ENCODE measurements at regions not wholly inside any gene's neighbourhood (a gene's known extent, or its start where the extent isn't known, plus 50 kb on each side); places are given as distances from the start of the nearest gene placed in this dataset.

DNA sequence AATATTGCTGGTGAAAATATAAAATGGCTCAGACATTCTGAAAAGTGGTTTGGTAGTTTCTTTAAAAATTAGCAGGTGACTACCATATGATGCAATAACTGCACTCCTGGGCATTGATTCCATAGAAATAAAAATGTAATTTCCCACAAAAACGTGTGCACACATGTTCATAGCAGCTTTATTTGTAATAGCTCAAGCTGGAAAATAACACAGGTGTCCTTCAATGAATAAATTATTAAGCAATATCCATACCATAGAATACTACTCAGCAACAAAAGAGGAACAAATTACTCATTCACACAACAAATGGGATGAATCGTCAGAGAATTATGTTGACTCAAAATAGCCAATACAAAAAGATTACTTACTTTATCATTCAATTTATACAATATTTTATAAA, 893.7 kb upstream of the SLIT2 start:
- no peak for DNase-seq (ENCODE audit: low read depth)

DNA sequence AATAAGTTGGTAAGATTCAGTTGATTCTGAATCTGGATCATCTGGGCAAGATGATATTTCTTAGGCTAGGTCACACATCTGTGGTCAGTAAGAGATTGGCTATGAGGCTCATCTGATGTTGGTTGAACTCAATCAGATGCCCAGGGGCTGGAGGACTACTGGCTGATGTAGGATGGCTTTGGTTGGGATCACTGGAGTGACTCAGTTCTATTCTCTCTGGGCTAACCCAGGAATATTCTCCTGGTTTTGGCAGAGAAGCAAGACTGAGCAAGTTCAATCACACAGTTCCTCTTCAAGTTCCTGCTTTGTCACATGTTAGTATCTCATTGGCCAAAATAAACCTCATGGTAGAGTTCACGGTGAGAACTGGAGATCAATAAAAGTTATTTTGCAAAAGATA, 902.3 kb upstream of the SLIT2 start:
- TF ChIP-seq, protein P1, sequence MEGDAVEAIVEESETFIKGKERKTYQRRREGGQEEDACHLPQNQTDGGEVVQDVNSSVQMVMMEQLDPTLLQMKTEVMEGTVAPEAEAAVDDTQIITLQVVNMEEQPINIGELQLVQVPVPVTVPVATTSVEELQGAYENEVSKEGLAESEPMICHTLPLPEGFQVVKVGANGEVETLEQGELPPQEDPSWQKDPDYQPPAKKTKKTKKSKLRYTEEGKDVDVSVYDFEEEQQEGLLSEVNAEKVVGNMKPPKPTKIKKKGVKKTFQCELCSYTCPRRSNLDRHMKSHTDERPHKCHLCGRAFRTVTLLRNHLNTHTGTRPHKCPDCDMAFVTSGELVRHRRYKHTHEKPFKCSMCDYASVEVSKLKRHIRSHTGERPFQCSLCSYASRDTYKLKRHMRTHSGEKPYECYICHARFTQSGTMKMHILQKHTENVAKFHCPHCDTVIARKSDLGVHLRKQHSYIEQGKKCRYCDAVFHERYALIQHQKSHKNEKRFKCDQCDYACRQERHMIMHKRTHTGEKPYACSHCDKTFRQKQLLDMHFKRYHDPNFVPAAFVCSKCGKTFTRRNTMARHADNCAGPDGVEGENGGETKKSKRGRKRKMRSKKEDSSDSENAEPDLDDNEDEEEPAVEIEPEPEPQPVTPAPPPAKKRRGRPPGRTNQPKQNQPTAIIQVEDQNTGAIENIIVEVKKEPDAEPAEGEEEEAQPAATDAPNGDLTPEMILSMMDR (conservative IDR thresholded peaks at IDR 0.05; ENCODE audit: low read depth, low read length) = no peak
- no peak for DNase-seq (ENCODE audit: low read depth)
- H3K4me3 ChIP-seq (ENCODE audit: low read depth, low read length) = no peak overlapping the region

More for the DNA sequence above, 893.7 kb upstream of the SLIT2 start:
- no peak overlapping the region for H3K4me3 ChIP-seq (ENCODE audit: low read depth, low read length)
- TF ChIP-seq, protein P1 (conservative IDR thresholded peaks at IDR 0.05; ENCODE audit: low read depth, low read length) = no peak

DNA sequence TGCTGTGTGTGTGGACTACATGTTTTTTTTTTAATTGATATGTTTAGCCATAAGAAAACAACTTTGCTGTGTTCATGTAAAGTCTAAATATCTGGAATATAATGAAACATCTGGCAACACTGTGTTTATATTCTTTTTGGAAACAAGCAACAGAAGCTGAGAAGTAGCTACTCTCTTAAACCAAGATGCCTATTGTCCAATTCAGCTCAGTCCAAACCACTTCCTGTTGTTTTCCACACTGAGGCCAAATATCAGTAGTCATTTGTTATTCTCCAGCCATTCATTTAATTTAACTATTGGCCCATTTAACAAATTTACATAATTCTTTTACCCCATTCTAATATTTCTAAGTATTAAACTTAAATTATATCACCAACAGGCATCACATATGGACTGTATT, 903.0 kb upstream of the SLIT2 start:
- TF ChIP-seq, protein P1 (conservative IDR thresholded peaks at IDR 0.05; ENCODE audit: low read depth, low read length) = no peak
- DNase-seq (ENCODE audit: low read depth) = no peak
- H3K4me3 ChIP-seq (ENCODE audit: low read depth, low read length) = no peak overlapping the region

- DNase-seq (ENCODE audit: low read depth) = no peak
- TF ChIP-seq, protein P1 (conservative IDR thresholded peaks at IDR 0.05; ENCODE audit: low read depth, low read length) = no peak
- no peak overlapping the region for H3K4me3 ChIP-seq (ENCODE audit: low read depth, low read length)
These were observed 905.1 kb upstream of the SLIT2 start for GRCh38 chr4:19346636-19347035.

DNA sequence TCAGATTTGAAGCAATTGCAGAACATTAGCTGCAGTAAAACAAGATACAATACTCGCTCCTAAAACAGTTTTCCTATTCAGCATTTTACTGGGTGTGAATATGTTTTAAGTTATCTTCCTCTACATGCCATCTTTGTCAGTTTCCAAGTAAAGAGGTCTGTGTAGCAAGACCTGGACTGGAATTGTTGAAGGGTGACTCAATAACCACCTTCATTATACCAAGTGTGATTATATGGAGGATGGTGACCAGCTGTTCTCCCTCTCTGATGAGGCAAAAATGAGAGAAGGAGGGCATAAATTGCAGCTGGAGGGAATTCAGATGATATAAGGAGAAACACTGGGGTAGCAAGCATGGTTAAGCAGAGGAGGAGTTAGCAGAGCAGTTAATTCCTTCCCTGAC, 922.1 kb upstream of the SLIT2 start:
- DNase-seq (ENCODE audit: low read depth) = no peak
- H3K4me3 ChIP-seq (ENCODE audit: low read depth, low read length) = no peak overlapping the region
- TF ChIP-seq, protein P1 (conservative IDR thresholded peaks at IDR 0.05; ENCODE audit: low read depth, low read length) = no peak

- DNase-seq (ENCODE audit: low read depth) = no peak
- TF ChIP-seq, protein P1 (conservative IDR thresholded peaks at IDR 0.05; ENCODE audit: low read depth, low read length) = no peak
These were observed 922.6 kb upstream of the SLIT2 start for GRCh38 chr4:19329077-19329476.

GRCh38 chr4:19327364-19327763, 924.3 kb upstream of the SLIT2 start:
- no peak for DNase-seq (ENCODE audit: low read depth)
- H3K4me3 ChIP-seq (ENCODE audit: low read depth, low read length) = no peak overlapping the region
- TF ChIP-seq, protein P1 (conservative IDR thresholded peaks at IDR 0.05; ENCODE audit: low read depth, low read length) = no peak

More at GRCh38 chr4:19329077-19329476, 922.6 kb upstream of the SLIT2 start:
- H3K4me3 ChIP-seq (ENCODE audit: low read depth, low read length) = no peak overlapping the region
